Glomerular visceral epithelial cell (primary cell): ENCODE measurements at regions not wholly inside any gene's neighbourhood (a gene's known extent, or its start where the extent isn't known, plus 50 kb on each side); places are given as distances from the start of the nearest gene placed in this dataset.
"Not testable (repeated sequence)": the region's sequence is repeated elsewhere in the genome, so short reads cannot be mapped to it uniquely, and the experiment has no call there.

Experiments used
- DNase-seq: peaks from one replicate; pipeline ENCODE4 v3.0.0-alpha.2; 2016; ENCODE audit errors: extremely low spot score

- no peak for DNase-seq
Observed at GRCh38 chr7:142636751-142637150, 112.5 kb upstream of the PRSS1 start.

GRCh38 chr7:142636107-142636506, 113.2 kb upstream of the PRSS1 start:
- DNase-seq = not testable (repeated sequence)

GRCh38 chr7:142632271-142633134, 116.8 kb upstream of the PRSS1 start:
- DNase-seq = peak; percentile 64

- no peak for DNase-seq
Observed at GRCh38 chr7:142629588-142630260, 119.5 kb upstream of the PRSS1 start.

- DNase-seq = no peak
Observed at GRCh38 chr7:142628945-142629344, 120.3 kb upstream of the PRSS1 start.

- DNase-seq = not testable (repeated sequence)
Observed at GRCh38 chr7:142627223-142627622, 122.0 kb upstream of the PRSS1 start.

GRCh38 chr7:142626420-142627035, 122.7 kb upstream of the PRSS1 start:
- peak; percentile 39 for DNase-seq

GRCh38 chr7:142625216-142625615, 124.1 kb upstream of the PRSS1 start:
- not testable (repeated sequence) for DNase-seq

GRCh38 chr7:142620402-142620801, 128.9 kb upstream of the PRSS1 start:
- DNase-seq = no peak

- no peak for DNase-seq
Observed at GRCh38 chr7:142618655-142619351, 130.5 kb upstream of the PRSS1 start.

GRCh38 chr7:142616842-142617241, 132.4 kb upstream of the PRSS1 start:
- no peak for DNase-seq

GRCh38 chr7:142616121-142616643, 133.1 kb upstream of the PRSS1 start:
- DNase-seq = no peak

GRCh38 chr7:142615508-142615907, 133.8 kb upstream of the PRSS1 start:
- no peak for DNase-seq

- DNase-seq = no peak
Observed at GRCh38 chr7:142614116-142614515, 135.2 kb upstream of the PRSS1 start.

- peak; percentile 32 for DNase-seq
Observed at GRCh38 chr7:142612237-142612881, 136.9 kb upstream of the PRSS1 start.

- DNase-seq = no peak
Observed at GRCh38 chr7:142611566-142612236, 137.6 kb upstream of the PRSS1 start.

GRCh38 chr7:142608630-142609428, 140.4 kb upstream of the PRSS1 start:
- DNase-seq = no peak

- no peak for DNase-seq
Observed at GRCh38 chr7:142607351-142607750, 141.9 kb upstream of the PRSS1 start.

GRCh38 chr7:142606081-142606480, 143.2 kb upstream of the PRSS1 start:
- DNase-seq = no peak

GRCh38 chr7:142604671-142605070, 144.6 kb upstream of the PRSS1 start:
- no peak for DNase-seq
